GM23338 (cell line): ENCODE measurements at regions not wholly inside any gene's neighbourhood (a gene's known extent, or its start where the extent isn't known, plus 50 kb on each side); places are given as distances from the start of the nearest gene placed in this dataset.

Experiments used
- ATAC-seq: fragments of 200-7000 bp; cut with Tn5 transposase; 3 replicates; pipeline ENCODE4 v1.9.1; 2020
- DNase-seq: peaks from one replicate; pipeline ENCODE4 v3.0.0-alpha.2; 2015; ENCODE audit warnings: low spot score
- H2AFZ ChIP-seq: fragments of 200-600 bp; sonication (generic); 2 replicates; pipeline ENCODE4 v1.8.0; 2016; ENCODE audit warnings: antibody characterized with exemption, mild to moderate bottlenecking, moderate library complexity
- H3F3A ChIP-seq: fragments of 200-600 bp; sonication (generic); replicated peaks from 2 replicates; pipeline ENCODE4 v1.8.0; 2017; ENCODE audit warnings: antibody characterized with exemption, mixed run types, low read depth
- H3K27ac ChIP-seq: fragments of 200-600 bp; sonication (generic); 2 replicates; pipeline ENCODE4 v1.6.1; 2016; ENCODE audit warnings: low read depth
- H3K27me3 ChIP-seq: fragments of 200-600 bp; sonication (generic); 2 replicates; pipeline ENCODE4 v1.8.0; 2016; ENCODE audit warnings: mild to moderate bottlenecking, mixed run types, moderate library complexity; ENCODE audit not compliant: insufficient read depth
- H3K36me3 ChIP-seq: fragments of 200-600 bp; sonication (generic); 2 replicates; pipeline ENCODE4 v1.8.0; 2016; ENCODE audit warnings: mild to moderate bottlenecking; ENCODE audit not compliant: insufficient read depth
- H3K4me1 ChIP-seq: fragments of 200-600 bp; sonication (generic); 2 replicates; pipeline ENCODE4 v1.8.0; 2016; ENCODE audit warnings: mild to moderate bottlenecking, moderate library complexity; ENCODE audit not compliant: insufficient read depth
- H3K4me2 ChIP-seq: fragments of 200-600 bp; sonication (generic); 2 replicates; pipeline ENCODE4 v1.7.1; 2017; ENCODE audit warnings: mixed run types
- H3K4me3 ChIP-seq: fragments of 200-600 bp; sonication (generic); 2 replicates; pipeline ENCODE4 v1.6.1; 2016; ENCODE audit warnings: mixed run types
- H3K79me2 ChIP-seq: fragments of 200-600 bp; sonication (generic); replicated peaks from 2 replicates; pipeline ENCODE4 v1.8.0; 2017; ENCODE audit warnings: mild to moderate bottlenecking; ENCODE audit not compliant: insufficient read depth
- H3K9me2 ChIP-seq: fragments of 200-600 bp; sonication (generic); 2 replicates; pipeline ENCODE4 v1.8.0; 2017; ENCODE audit not compliant: insufficient read depth
- H4K20me1 ChIP-seq: fragments of 200-600 bp; sonication (generic); replicated peaks from 2 replicates; pipeline ENCODE4 v1.8.0; 2017; ENCODE audit warnings: mild to moderate bottlenecking; ENCODE audit not compliant: insufficient read depth
- H3K27ac Mint-ChIP-seq: 2 replicates; pipeline ENCODE4 v1.8.0; 2020; ENCODE audit warnings: inconsistent platforms, mild to moderate bottlenecking, moderate library complexity, mixed read lengths
- H3K27me3 Mint-ChIP-seq: 3 replicates; pipeline ENCODE4 v1.8.0; 2022; ENCODE audit warnings: low read depth, mild to moderate bottlenecking, moderate library complexity, mixed read lengths, inconsistent platforms; ENCODE audit not compliant: insufficient read depth, poor library complexity
- H3K36me3 Mint-ChIP-seq: 3 replicates; pipeline ENCODE4 v1.8.0; 2021; ENCODE audit warnings: low read depth, mild to moderate bottlenecking, inconsistent platforms, moderate library complexity, mixed read lengths
- H3K4me1 Mint-ChIP-seq: 3 replicates; pipeline ENCODE4 v1.8.0; 2020; ENCODE audit warnings: mild to moderate bottlenecking, inconsistent platforms, mixed read lengths
- H3K4me3 Mint-ChIP-seq: 3 replicates; pipeline ENCODE4 v1.8.0; 2021; ENCODE audit warnings: moderate library complexity, mild to moderate bottlenecking, inconsistent platforms, mixed read lengths
- H3K9me3 Mint-ChIP-seq: 3 replicates; pipeline ENCODE4 v1.8.0; 2020; ENCODE audit warnings: moderate library complexity, mild to moderate bottlenecking, inconsistent platforms, mixed read lengths
- CREB1 ChIP-seq: fragments of 250-450 bp; sonication (Bioruptor Pico); IDR thresholded peaks from 2 replicates; pipeline ENCODE4 v1.5.0; 2020; ENCODE audit warnings: low read depth, mild to moderate bottlenecking, moderate library complexity
- EZH2 ChIP-seq: fragments of 200-600 bp; sonication (generic); IDR thresholded peaks from one replicate; pipeline ENCODE4 v1.8.0; 2017; ENCODE audit warnings: antibody characterized with exemption, mild to moderate bottlenecking, low read depth; ENCODE audit not compliant: unreplicated experiment
- EZH2phosphoT487 ChIP-seq: fragments of 200-600 bp; sonication (generic); IDR thresholded peaks from one replicate; pipeline ENCODE4 v1.8.1; 2018; ENCODE audit warnings: antibody characterized with exemption; ENCODE audit not compliant: unreplicated experiment
- JUNB ChIP-seq: IDR thresholded peaks from one replicate; pipeline ENCODE4 v1.6.1; 2016; ENCODE audit warnings: antibody characterized with exemption; ENCODE audit not compliant: unreplicated experiment
- NANOG ChIP-seq: IDR thresholded peaks from 2 replicates; pipeline ENCODE4 v1.6.1; 2016; ENCODE audit warnings: antibody characterized with exemption, borderline replicate concordance
- POLR2AphosphoS5 ChIP-seq: IDR thresholded peaks from 2 replicates; pipeline ENCODE4 v1.6.1; 2016; ENCODE audit warnings: antibody characterized with exemption, low read depth
- STAT1 ChIP-seq: IDR thresholded peaks from one replicate; pipeline ENCODE4 v1.6.1; 2016; ENCODE audit warnings: antibody characterized with exemption; ENCODE audit not compliant: unreplicated experiment
- ZNF114 ChIP-seq: fragments of 250-450 bp; sonication (Bioruptor Pico); IDR thresholded peaks from 2 replicates; pipeline ENCODE4 v1.5.0; 2020; ENCODE audit warnings: mild to moderate bottlenecking, moderate library complexity
- TF ChIP-seq, protein P1 (sequence below): fragments of 250-450 bp; sonication (Bioruptor Pico); IDR thresholded peaks from 2 replicates; pipeline ENCODE4 v1.5.0; 2020; ENCODE audit warnings: mild to moderate bottlenecking, moderate library complexity
- TF ChIP-seq, protein P2 (sequence below): IDR thresholded peaks from one replicate; pipeline ENCODE4 v1.6.1; 2018; ENCODE audit warnings: antibody characterized with exemption; ENCODE audit not compliant: unreplicated experiment
- TF ChIP-seq, protein P3 (sequence below), 2 experiments: fragments of 200-600 bp in 1 of 2; sonication (generic) in 1 of 2; conservative IDR thresholded peaks; 2 replicates each; pipeline versions ENCODE4 v1.5.1 to v1.6.1; 2016 to 2017; ENCODE audit warnings: antibody characterized with exemption in 2 of 2, low read depth in 2 of 2, mild to moderate bottlenecking in 2 of 2, moderate library complexity in 1 of 2

DNA sequence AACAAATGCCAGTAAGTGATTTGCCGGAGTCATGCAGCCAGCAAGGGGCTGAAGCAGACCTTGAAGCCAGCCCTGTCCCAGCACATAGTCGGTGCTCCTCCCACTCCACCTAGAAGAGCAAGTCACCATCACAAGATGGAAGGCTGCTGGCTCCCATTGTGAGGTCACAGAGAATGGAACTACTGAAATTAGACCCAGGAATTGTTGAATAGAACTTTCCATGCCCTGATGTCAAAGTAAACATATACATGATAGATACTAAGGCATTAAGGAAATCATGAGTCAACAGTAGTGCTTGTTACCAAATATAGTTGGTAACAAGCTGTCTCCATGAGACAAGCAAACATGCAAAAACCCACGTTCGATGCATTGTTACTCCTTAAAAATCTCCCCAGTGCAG, 177.1 kb upstream of the MID1 start (continued):
- TF ChIP-seq, protein P1, sequence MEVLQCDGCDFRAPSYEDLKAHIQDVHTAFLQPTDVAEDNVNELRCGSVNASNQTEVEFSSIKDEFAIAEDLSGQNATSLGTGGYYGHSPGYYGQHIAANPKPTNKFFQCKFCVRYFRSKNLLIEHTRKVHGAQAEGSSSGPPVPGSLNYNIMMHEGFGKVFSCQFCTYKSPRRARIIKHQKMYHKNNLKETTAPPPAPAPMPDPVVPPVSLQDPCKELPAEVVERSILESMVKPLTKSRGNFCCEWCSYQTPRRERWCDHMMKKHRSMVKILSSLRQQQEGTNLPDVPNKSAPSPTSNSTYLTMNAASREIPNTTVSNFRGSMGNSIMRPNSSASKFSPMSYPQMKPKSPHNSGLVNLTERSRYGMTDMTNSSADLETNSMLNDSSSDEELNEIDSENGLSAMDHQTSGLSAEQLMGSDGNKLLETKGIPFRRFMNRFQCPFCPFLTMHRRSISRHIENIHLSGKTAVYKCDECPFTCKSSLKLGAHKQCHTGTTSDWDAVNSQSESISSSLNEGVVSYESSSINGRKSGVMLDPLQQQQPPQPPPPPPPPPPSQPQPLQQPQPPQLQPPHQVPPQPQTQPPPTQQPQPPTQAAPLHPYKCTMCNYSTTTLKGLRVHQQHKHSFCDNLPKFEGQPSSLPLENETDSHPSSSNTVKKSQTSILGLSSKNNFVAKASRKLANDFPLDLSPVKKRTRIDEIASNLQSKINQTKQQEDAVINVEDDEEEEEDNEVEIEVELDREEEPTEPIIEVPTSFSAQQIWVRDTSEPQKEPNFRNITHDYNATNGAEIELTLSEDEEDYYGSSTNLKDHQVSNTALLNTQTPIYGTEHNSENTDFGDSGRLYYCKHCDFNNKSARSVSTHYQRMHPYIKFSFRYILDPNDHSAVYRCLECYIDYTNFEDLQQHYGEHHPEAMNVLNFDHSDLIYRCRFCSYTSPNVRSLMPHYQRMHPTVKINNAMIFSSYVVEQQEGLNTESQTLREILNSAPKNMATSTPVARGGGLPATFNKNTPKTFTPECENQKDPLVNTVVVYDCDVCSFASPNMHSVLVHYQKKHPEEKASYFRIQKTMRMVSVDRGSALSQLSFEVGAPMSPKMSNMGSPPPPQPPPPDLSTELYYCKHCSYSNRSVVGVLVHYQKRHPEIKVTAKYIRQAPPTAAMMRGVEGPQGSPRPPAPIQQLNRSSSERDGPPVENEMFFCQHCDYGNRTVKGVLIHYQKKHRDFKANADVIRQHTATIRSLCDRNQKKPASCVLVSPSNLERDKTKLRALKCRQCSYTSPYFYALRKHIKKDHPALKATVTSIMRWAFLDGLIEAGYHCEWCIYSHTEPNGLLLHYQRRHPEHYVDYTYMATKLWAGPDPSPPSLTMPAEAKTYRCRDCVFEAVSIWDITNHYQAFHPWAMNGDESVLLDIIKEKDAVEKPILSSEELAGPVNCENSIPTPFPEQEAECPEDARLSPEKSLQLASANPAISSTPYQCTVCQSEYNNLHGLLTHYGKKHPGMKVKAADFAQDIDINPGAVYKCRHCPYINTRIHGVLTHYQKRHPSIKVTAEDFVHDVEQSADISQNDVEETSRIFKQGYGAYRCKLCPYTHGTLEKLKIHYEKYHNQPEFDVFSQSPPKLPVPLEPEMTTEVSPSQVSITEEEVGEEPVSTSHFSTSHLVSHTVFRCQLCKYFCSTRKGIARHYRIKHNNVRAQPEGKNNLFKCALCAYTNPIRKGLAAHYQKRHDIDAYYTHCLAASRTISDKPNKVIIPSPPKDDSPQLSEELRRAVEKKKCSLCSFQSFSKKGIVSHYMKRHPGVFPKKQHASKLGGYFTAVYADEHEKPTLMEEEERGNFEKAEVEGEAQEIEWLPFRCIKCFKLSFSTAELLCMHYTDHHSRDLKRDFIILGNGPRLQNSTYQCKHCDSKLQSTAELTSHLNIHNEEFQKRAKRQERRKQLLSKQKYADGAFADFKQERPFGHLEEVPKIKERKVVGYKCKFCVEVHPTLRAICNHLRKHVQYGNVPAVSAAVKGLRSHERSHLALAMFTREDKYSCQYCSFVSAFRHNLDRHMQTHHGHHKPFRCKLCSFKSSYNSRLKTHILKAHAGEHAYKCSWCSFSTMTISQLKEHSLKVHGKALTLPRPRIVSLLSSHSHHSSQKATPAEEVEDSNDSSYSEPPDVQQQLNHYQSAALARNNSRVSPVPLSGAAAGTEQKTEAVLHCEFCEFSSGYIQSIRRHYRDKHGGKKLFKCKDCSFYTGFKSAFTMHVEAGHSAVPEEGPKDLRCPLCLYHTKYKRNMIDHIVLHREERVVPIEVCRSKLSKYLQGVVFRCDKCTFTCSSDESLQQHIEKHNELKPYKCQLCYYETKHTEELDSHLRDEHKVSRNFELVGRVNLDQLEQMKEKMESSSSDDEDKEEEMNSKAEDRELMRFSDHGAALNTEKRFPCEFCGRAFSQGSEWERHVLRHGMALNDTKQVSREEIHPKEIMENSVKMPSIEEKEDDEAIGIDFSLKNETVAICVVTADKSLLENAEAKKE (CRISPR knock-in tag), result no peak

DNA sequence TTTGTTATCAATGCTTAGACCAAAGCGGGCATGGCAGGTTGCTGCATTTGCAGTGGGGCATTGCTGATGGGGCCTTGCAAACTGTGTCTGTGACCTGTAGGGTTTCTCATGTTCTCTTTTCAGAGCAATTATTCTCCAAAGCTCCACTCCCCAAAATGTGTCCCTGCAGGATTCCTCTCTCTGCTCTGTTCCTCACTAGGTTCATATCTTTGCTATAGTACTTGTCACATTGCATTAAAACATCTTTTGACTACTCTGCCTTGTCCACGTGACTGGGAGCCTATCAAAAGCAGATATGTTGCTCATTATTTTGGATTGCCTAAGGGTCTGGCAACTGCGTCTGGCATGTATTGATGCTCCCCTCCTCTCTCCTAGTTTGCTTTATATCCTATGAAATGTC, 177.7 kb upstream of the MID1 start:
- no peak overlapping the region for H3K4me3 Mint-ChIP-seq
- H3K4me1 Mint-ChIP-seq, result no peaks in the 10 kb centered on the region
- TF ChIP-seq, protein P2, sequence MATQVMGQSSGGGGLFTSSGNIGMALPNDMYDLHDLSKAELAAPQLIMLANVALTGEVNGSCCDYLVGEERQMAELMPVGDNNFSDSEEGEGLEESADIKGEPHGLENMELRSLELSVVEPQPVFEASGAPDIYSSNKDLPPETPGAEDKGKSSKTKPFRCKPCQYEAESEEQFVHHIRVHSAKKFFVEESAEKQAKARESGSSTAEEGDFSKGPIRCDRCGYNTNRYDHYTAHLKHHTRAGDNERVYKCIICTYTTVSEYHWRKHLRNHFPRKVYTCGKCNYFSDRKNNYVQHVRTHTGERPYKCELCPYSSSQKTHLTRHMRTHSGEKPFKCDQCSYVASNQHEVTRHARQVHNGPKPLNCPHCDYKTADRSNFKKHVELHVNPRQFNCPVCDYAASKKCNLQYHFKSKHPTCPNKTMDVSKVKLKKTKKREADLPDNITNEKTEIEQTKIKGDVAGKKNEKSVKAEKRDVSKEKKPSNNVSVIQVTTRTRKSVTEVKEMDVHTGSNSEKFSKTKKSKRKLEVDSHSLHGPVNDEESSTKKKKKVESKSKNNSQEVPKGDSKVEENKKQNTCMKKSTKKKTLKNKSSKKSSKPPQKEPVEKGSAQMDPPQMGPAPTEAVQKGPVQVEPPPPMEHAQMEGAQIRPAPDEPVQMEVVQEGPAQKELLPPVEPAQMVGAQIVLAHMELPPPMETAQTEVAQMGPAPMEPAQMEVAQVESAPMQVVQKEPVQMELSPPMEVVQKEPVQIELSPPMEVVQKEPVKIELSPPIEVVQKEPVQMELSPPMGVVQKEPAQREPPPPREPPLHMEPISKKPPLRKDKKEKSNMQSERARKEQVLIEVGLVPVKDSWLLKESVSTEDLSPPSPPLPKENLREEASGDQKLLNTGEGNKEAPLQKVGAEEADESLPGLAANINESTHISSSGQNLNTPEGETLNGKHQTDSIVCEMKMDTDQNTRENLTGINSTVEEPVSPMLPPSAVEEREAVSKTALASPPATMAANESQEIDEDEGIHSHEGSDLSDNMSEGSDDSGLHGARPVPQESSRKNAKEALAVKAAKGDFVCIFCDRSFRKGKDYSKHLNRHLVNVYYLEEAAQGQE, result no peak
- TF ChIP-seq JUNB (no peak), STAT1 (no peak), CREB1 (CRISPR knock-in tag) (no peak), EZH2 (no peak), ZNF114 (no peak), EZH2phosphoT487 (no peak), POLR2AphosphoS5 (no peak), NANOG (no peak)
- TF ChIP-seq, protein P3, sequence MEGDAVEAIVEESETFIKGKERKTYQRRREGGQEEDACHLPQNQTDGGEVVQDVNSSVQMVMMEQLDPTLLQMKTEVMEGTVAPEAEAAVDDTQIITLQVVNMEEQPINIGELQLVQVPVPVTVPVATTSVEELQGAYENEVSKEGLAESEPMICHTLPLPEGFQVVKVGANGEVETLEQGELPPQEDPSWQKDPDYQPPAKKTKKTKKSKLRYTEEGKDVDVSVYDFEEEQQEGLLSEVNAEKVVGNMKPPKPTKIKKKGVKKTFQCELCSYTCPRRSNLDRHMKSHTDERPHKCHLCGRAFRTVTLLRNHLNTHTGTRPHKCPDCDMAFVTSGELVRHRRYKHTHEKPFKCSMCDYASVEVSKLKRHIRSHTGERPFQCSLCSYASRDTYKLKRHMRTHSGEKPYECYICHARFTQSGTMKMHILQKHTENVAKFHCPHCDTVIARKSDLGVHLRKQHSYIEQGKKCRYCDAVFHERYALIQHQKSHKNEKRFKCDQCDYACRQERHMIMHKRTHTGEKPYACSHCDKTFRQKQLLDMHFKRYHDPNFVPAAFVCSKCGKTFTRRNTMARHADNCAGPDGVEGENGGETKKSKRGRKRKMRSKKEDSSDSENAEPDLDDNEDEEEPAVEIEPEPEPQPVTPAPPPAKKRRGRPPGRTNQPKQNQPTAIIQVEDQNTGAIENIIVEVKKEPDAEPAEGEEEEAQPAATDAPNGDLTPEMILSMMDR (conservative IDR thresholded peaks at IDR 0.05; ENCODE audit: low read depth in 2 of 2), result no peak
- no peak overlapping the region for H3K27ac Mint-ChIP-seq
- no peaks in the 10 kb centered on the region for H3K27me3 ChIP-seq
- peaks cover 2% of the 10 kb centered on the region for H3K27me3 Mint-ChIP-seq
- H3K79me2 ChIP-seq, result no peaks in the 10 kb centered on the region
- no peaks in the 10 kb centered on the region for H3F3A ChIP-seq
- no peak overlapping the region for H3K4me2 ChIP-seq
- H4K20me1 ChIP-seq, result no peaks in the 10 kb centered on the region
- H3K9me2 ChIP-seq, result no peaks in the 10 kb centered on the region
- no peaks in the 10 kb centered on the region for H3K9me3 Mint-ChIP-seq
- no peak overlapping the region for H2AFZ ChIP-seq
- H3K4me3 ChIP-seq, result no peak overlapping the region
- H3K4me1 ChIP-seq, result no peaks in the 10 kb centered on the region
- no peaks in the 10 kb centered on the region; the same call in 2 of the 3 replicates for H3K36me3 Mint-ChIP-seq
- H3K36me3 ChIP-seq, result no peaks in the 10 kb centered on the region
- no peak for DNase-seq
- no peak overlapping the region for H3K27ac ChIP-seq
- no peak for ATAC-seq
